HG03457 (cell line): ENCODE measurements at regions not wholly inside any gene's neighbourhood (a gene's known extent, or its start where the extent isn't known, plus 50 kb on each side); places are given as distances from the start of the nearest gene placed in this dataset.
"Not testable (repeated sequence)": the region's sequence is repeated elsewhere in the genome, so short reads cannot be mapped to it uniquely, and the experiment has no call there.

ENCODE experiments used
- ATAC-seq: cut with Tn5 transposase; IDR thresholded peaks from one replicate; pipeline ENCODE4 v1.9.1; 2021; ENCODE audit warnings: moderate number of reproducible peaks; ENCODE audit not compliant: unreplicated experiment

DNA sequence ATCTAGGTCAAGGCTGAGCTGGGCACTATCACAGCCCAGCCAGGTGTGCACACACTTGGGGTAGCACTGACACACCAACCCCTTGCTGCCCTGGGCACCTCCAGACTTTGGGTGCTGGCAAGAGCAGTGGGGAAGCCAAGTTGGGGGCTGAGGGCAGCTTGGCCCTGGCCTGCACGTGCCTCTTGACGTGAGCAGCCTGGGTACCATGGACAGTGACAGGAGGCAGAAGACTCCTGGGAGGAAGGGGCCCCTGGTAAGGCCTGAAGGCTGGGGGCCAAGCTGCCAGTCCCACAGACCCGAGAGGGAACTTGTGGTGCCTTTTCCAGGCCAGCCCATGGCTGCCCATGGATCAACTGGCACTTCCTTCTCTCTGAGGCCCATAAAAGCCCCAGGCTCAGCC is 124.1 kb upstream of the SFSWAP start:
- no peak for ATAC-seq

DNA sequence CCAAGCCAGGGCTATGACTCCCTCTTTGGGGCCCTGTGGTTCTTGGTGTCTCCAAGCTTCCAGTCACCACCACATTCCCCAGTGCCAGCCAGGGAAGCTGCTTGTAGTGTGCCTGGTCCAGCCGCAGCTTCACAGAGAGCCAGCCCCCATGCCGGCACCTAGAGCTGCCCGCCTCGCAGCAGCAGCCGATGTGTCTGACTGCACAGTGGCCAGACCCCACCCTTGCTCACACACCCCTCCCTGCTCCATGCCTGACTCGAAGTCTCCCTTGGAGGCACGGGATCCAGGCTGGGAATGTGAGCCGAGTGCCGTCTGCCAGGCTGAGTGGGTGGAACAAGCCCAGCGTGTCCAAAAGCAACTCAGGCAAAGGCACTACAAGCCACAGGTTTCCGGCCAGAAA is 123.3 kb upstream of the SFSWAP start:
- ATAC-seq: no peak

DNA sequence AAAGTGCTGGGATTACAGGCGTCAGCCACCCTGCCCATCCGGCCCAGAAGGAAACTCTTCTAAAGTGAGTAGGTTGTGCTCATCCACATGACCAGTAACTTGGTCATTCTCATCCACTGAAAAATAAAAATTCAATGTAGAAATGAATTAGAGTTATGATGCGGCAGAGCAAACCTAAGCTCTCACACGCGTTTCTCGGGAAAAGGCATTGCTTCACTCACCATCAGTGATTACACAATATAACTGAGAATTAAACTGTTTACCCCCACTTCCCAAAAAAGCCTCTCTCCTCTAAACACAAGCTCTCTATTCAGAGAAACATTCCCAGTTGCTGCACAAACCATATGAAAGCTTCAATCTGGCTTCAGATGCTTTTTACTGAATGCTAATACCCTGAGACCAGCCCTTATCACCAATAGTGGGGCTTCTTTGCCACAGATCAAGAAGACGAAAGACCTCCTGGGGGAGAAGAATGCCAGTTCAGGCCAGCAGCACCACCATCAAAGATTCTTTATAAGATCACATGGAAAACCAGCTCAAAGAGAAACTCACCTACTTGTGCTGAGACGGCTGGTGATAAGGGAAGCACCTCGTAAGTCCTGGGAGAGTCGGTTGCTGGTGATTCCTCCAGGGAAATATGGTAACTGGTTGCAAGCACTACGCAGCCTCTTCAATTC is 121.5 kb upstream of the SFSWAP start:
- ATAC-seq: no peak

DNA sequence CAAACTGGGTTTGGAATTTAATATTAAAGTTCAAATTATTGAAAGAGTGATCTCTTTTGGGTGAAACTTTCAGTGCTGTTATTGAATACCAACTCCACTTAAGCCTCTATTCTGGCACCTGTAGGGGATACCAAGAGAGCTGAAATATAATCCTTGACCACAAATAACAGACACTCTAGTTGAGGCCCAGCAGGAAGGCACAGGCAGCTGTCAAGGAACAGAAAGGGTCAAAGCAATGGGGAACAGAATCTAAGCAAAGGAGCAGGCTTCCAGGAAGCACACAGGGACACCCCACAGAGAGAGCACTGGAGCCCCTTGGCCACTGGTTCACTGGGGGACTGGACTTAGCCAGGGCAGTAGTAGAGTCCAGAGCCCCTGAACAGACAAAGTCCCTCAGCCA is 120.9 kb upstream of the SFSWAP start:
- ATAC-seq: no peak

DNA sequence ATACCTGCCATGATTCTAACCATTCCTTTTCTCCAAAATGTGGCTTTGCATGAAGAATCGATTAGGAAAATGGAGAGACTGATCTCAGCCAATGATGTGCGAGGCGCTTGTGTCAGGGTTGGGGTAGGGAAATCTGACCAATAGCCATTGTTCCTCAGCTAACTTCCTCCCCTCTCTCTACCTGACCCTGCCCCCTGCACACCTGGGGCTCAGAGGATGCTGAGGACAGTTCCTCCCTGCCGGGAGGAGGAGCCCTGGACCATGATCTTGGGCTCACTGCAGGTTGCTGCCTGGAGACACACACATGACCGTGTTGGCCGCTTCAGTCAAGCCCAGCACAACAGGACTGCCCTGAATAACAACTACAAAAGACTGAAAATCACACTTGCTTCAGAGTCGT is 119.8 kb upstream of the SFSWAP start:
- no peak for ATAC-seq

DNA sequence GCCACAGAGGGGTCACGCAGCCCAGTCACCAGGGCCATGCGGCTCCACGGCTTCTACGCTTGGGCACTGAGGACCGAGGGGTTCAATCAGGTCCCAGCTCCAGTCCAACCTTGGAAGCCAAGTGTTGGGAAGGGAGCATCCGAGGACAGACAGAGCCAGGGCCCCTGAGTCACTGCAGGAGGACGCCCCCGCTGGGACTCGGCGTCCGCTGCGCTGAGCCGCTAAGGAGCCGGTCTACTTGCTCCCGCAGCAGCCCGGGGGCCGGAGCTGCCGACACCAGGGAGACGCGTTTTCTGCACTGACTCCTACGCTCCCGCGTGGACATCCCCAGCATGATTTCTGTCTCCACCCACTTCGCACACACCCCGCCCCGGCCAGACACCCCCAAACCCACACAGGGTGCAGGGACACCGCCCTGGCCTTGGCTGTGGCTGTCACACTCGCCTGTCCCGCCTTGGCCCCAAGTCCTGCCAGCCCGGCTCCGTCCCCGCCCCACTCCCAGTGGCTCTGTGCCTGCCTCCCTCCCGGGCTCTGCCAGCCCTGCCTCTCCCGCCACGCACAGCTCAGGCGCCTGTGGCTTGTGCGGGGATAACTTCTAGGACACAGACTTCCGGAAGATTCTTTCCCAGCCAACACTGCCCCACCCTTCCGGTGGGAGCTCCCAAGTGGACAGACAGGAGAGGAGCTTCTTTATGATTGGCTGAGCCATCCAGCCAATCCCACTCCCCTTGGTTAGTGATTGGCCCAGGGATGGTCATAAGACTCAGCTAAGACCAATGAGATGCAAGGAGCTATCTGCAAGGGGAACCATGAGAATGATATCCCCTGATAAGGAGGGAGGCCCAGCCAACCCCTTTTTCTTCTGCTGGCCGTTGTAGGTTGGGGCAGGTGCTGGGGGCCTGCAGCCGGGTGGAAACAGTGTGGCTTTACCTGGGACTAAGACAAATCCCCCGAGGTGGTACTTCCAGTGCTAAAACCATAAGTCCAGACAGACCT is 118.9 kb upstream of the SFSWAP start:
- no peak for ATAC-seq

DNA sequence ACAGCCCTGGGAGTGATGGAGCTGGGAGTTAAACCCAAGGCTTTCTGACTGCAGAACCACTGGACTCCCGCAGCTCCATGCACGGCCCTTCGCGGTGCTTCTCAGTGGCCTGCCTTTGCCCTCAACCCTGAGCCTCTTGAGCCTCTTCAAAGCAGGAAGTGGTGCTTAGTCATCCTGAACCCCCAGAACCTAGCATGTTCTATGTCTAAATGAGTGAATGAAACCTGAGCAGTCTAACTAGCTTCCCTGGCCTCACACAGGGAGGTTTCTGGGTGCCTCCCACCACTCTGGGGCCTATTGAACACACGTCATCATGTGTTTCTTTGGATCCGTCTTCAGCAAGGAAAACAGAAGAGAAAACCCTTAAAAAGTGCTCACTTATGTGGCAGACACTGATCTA is 117.9 kb upstream of the SFSWAP start:
- ATAC-seq: peak; percentile 92

DNA sequence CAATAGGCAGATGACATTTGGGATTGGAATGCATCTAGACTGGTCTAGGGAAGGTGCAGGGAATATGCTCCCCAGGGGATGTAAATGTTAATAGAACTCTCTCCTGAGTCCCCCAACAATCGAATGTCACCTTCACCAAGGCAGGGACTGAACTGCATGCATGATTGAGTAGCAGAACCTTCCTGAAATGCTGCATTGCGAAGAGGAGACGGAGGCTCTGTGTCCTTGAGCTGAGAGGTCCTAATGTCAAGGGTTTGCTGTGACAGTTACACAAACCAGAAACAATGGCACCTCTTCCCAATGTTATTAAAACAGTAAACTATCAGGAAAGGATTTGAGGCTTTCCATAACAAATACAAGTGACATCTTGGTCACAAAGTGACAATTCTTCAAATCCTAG is 117.5 kb upstream of the SFSWAP start:
- ATAC-seq: no peak

DNA sequence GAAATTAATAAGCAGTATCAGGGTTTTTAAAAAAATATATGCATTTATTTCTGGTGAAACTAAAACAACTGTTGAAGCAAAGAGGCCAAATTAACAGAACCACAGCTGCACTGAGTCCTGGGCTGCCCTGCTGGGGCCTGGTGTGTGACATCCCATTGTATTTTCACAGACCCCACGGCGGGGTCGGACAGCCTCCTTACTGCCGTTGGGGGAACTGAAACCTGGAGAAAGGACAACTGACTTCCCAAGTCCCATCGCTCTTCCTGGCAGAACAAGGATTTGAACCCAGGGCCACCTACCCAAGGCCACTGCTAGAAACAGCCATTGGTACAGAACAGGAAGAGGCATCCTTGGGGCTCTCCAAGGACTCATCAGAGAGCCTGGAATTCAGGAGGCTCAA is 114.8 kb upstream of the SFSWAP start:
- no peak for ATAC-seq

DNA sequence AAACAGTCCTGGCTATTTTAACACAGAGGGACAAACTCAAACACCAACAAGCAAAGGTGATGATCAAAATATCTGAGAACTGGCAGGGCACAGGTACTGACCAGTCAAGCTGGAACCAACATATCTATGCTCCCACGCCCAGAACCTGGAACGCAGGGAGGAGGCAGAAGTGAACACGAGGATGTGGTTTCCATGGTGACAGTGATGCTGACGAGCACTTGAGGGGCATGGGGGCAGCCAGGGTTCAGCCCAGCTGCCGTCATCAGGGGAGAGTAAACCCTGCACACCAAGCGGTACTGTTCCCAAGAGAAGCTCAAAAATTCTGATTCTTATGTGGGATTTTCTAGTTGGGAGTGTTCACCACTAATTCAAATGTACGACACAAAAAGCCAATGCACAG is 113.6 kb upstream of the SFSWAP start:
- no peak for ATAC-seq

DNA sequence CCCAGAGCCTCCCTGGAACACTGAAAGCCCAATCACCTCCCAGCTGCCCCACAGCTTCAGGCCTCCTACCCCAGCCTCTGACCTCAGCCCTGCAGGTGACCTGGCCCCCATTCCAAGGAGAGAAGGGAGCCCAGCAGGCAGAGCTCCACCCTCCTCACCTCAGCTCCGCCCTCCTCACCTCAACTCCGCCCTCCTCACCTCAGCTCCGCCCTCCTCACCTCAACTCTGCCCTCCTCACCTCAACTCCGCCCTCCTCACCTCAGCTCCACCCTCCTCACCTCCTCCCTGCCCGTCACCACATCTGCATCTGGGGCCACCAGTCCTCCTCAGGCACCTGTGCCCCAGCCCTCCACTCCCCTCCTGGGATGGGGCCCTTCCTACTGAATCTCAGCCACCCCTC is 112.2 kb upstream of the SFSWAP start:
- no peak for ATAC-seq

DNA sequence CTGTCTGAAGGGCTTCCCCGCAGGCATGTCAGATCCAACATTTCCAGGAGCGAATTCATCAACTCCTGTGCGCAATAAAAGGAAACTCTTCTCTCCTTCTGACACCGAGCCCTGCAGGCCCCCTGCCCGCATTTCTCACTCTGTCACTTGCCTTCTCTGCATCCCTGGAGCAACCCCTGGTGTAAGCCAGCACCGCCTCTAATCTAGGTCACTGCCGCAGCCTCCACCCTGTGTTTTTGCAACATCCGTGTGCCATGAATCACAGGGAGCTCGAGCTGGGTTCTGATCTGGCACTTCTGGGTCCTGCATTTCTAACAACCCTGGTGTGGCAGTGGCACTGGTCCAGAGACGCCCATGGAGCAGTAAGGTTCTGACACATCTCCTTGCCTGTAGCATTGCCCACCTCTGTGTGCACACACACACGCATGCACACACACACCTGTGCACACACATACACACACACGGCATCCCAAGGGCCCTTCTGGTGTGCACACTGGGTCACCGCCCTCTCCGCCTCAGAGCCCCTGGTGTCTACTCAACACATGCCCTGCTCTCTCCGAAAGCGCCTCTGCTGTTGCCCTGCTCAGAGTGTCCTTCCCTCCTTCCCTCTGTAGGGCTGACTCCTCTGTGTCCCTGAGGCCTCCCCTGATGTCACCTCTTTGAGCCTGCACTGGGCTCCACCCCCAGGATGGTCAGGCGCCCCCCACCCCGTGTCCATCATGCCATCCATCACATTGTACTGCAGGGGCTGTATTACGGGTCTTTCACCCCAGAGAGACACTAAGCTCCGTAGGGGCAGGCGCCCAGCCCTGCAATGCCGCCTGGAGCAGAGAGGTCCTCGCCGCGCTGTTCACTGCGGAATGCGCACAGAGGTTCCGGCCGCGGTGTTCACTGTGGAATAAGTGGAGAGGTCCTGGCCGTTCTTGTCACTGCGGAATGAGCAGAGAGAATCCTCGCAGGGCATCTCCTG is 111.4 kb upstream of the SFSWAP start:
- ATAC-seq: no peak

DNA sequence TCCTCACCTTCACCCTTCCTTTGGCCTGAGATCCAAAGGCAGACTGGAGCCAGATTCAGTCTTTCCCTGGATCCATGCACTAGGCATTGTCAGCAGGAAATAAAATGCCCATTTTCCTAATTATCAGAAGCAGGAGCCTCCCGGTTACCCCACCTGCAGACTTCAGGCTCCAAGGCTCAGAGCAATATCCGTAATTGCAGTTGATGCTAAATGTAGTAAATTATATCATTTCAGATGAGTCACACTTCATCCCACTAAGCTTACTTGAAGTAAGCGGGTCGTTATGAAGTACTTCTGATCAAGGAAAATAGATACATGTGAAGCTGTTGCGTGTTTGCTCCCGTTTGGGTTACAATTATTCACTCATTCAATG is 110.7 kb upstream of the SFSWAP start:
- ATAC-seq: no peak

DNA sequence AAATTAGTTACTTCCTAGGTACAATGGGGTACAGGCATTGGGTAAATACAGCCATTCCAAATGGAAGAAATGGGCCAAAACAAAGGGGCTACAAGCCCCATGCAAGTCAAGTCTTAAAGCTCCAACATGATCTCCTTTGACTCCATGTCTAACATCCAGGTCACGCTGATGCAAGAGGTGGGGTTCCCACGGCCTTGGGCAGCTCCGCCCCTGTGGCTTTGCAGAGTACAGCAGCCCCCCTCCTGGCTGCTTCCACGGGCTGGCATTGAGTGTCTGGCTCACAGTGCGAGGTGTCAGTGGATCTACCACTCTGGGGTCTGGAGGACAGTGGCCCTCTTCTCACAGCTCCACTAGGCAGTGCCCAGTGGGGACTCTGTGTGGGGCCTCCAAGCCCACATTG is 109.4 kb upstream of the SFSWAP start:
- ATAC-seq: not testable (repeated sequence)

DNA sequence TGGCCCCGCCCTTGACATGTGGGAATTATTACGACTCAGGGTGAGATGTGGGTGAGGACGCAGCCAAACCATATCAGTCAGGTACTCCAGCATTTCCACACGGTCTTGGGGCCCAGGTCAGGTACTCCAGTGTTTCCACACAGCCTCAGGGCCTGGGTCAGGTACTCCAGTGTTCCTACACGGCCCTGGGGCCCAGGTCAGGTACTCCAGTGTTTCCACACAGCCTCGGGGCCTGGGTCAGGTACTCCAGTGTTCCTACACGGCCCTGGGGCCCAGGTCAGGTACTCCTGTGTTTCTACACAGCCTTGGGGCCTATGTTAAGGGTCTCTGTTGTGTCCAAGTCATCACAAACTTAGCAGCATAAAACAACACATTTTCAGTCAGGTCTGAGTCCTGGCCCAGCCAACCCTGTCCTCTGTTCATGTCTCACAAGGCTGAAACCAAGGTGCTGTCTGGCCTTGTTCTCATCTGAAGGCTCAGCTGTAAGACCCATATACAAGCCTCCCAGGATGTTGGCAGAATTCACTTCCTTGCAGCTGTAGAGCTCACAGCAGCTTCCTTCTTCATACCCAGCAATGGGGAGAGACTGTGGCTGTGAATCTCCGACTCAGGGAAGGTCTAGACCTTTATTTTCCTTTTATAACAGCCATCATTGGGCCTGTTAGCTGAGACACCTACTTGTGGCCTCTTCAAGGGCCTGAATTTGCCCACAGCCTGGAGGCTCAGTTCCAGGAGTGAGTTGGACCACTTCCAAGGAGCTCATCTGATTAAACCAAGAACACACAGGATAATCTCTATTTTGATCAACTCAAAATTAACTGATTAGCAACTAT is 107.6 kb upstream of the SFSWAP start:
- no peak for ATAC-seq

DNA sequence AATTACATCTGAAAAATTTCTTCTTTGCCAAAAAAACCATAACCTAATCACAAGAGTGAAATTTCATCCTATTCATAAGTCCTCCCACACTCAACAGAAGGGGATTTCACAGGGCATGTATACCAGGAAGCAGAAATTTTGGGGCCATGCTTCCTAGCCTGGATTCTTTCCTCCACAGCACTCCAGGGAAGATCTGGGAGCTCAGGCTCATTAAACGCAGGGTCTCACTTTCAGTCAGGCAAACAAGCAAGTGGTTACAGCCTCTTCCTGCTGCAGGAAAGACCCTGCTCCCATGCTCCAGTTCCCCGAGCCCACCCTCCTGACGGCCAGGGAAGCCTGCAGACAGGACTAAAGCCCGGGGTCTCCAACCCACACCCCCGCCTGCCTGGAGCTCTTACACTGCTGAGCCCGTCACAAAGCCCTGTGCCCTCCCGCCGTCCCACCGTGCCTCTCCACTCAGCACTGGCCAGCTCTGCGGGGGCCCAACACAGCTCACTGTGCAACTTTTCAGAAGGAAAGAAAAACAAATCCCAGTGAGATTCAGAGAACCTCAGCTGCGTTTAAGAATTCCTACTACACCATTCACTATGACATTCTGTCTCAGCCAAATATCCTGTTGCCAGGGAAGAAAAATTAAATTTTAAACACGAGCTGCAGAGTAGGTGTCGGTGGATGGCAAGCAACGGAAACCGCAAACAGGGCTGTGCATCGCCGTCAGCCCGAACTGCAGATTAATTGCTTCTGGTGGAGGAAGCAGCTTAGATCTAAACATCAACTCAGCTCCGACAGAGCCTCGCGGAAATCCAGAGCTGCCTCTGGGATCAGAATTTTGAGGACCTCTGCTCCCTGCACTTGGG is 106.7 kb upstream of the SFSWAP start:
- no peak for ATAC-seq

DNA sequence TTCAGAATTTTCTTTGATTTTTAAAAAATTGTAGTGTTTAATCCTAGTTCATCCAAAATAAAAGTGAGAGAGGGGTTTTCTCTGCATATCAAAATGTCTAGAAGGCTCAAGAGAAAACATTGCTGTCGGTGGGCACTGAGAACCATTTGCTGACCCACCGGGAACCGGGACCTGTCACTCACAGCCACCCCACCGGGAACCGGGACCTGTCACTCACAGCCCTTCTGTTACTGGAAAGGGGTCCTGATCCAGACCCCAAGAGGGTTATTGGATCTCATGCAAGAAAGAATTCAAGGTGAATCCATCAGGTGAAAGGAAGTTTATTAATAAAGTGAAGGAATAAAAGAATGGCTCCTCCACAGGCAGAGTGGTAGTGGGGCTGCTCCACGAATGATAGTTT is 106.0 kb upstream of the SFSWAP start:
- ATAC-seq: no peak

DNA sequence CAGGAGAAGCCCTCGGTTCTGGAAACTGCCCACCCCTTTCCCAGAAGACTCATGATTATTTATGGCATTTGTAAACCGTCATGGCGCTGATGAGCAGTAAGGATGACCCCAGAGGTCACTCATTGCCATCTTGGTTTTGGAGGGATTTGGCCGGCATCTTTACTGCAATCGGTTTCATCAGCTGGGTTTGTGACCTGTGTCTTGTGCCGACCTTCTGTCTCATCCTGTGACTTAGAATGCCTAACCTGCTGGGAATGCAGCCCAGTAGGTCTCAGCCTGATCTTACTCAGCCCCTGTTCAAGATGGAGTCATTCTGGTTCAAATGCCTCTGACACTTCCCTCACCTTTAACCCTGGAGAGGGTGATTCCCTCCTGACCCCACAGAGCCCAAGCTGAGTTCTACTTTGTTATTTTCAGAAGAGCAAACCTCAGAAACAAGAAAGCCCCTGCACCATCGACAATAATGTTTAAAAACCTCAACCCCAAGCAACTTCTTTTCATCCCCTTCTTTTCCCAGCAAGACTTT is 105.5 kb upstream of the SFSWAP start:
- ATAC-seq: no peak

DNA sequence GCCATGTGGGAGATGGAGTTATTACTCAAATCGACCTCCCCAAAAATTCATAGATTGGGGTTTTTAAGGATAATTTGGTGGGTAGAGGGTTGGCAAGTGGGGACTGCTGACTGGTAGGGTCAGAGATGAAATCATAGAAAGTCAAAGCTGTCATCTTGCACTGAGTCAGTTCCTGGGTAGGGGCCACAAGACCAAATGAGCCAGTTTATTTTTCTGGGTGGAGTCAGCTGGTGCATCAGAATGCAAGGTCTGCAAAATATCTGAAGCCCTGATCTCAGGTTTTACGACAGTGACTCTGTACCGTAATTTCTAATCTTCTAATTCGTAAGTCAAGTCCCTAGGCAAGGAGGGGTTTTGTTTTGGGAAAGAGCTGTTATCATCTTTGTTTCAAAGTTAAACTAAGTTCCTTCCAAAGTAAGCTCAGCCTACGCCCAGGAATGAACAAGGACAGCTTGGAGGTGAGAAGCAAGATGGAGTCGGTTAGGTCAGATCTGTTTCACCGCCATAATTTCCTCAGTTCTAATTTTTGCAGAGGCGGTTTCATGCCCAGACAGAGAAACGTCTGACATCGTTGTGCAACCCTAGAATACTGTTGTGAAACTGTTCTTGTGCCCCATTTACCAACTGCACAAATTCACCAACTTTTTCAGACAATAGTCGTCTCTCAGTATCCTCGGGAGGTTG is 104.5 kb upstream of the SFSWAP start:
- no peak for ATAC-seq
